HAP-1 (cell line): ENCODE measurements at regions not wholly inside any gene's neighbourhood (a gene's known extent, or its start where the extent isn't known, plus 50 kb on each side); places are given as distances from the start of the nearest gene placed in this dataset.
A peak's percentile ranks its signal among the peaks of the same experiment; 100 is the strongest.

Experiments
- DNase-seq, 2 experiments: peaks; one replicate each; pipeline ENCODE4 v3.0.0-alpha.2; 2016 to 2020; ENCODE audit warnings: low spot score in 2 of 2
- H3K27me3 ChIP-seq: fragments of 250-450 bp; sonication (Bioruptor Pico); 2 replicates; pipeline ENCODE4 v1.5.1; 2020; ENCODE audit warnings: low read depth, mild to moderate bottlenecking, moderate library complexity
- H3K36me3 ChIP-seq: fragments of 250-450 bp; sonication (Bioruptor Pico); replicated peaks from 2 replicates; pipeline ENCODE4 v1.5.1; 2020; ENCODE audit warnings: mild to moderate bottlenecking
- H3K4me1 ChIP-seq: fragments of 250-450 bp; sonication (Bioruptor Pico); 2 replicates; pipeline ENCODE4 v1.5.1; 2020; ENCODE audit warnings: mild to moderate bottlenecking
- H3K4me3 ChIP-seq: fragments of 250-450 bp; sonication (Bioruptor Pico); 2 replicates; pipeline ENCODE4 v1.5.1; 2020; ENCODE audit warnings: mild to moderate bottlenecking, moderate library complexity
- H3K9me3 ChIP-seq: fragments of 250-450 bp; sonication (Bioruptor Pico); 2 replicates; pipeline ENCODE4 v1.5.1; 2020; ENCODE audit warnings: mild to moderate bottlenecking, moderate library complexity
- in situ Hi-C: fragments of 300-500 bp; cut with MboI; formaldehyde crosslinking; loops from 3 replicates; pipeline ENCODE4 v1.14.3; 2020; ENCODE audit warnings: low sequenced_read_pairs, inconsistent platforms, mixed read lengths

GRCh38 chr10:124305131-124305530 lies 113.6 kb downstream of the OAT start:
- Histone ChIP-seq H3K27me3 (no peaks in the 10 kb centered on the region), H3K9me3 (no peaks in the 10 kb centered on the region), H3K4me1 (no peaks in the 10 kb centered on the region), H3K4me3 (no peak overlapping the region), H3K36me3 (no peaks in the 10 kb centered on the region)
- in situ Hi-C loops = no loop called here
- no peak for DNase-seq

- Histone ChIP-seq H3K36me3 (no peaks in the 10 kb centered on the region), H3K4me1 (no peaks in the 10 kb centered on the region), H3K4me3 (no peak overlapping the region), H3K9me3 (no peaks in the 10 kb centered on the region), H3K27me3 (no peaks in the 10 kb centered on the region)
- in situ Hi-C loops = no loop called here
- DNase-seq = no peak
These were observed 114.9 kb downstream of the OAT start for GRCh38 chr10:124303662-124304418.

- Histone ChIP-seq H3K36me3 (no peaks in the 10 kb centered on the region), H3K4me3 (no peak overlapping the region), H3K9me3 (no peaks in the 10 kb centered on the region), H3K27me3 (no peaks in the 10 kb centered on the region), H3K4me1 (no peaks in the 10 kb centered on the region)
- in situ Hi-C loops = no loop called here
- DNase-seq = no peak
These were observed 115.7 kb downstream of the OAT start for GRCh38 chr10:124302951-124303505.

- Histone ChIP-seq H3K36me3 (no peaks in the 10 kb centered on the region), H3K27me3 (no peaks in the 10 kb centered on the region), H3K4me3 (no peak overlapping the region), H3K9me3 (no peaks in the 10 kb centered on the region), H3K4me1 (no peaks in the 10 kb centered on the region)
- no peak for DNase-seq
- in situ Hi-C loops = no loop called here
These were observed 117.0 kb downstream of the OAT start for GRCh38 chr10:124301736-124302135.

- no peaks in the 10 kb centered on the region for H3K9me3 ChIP-seq
- in situ Hi-C loops = no loop called here
- no peaks in the 10 kb centered on the region for H3K27me3 ChIP-seq
- no peaks in the 10 kb centered on the region for H3K4me1 ChIP-seq
- DNase-seq = no peak
- no peak overlapping the region for H3K4me3 ChIP-seq
- no peaks in the 10 kb centered on the region for H3K36me3 ChIP-seq
These were observed 118.0 kb downstream of the OAT start for GRCh38 chr10:124300735-124301134.

- no peaks in the 10 kb centered on the region for H3K27me3 ChIP-seq
- no peaks in the 10 kb centered on the region for H3K4me1 ChIP-seq
- no peaks in the 10 kb centered on the region for H3K9me3 ChIP-seq
- DNase-seq = no peak
- H3K36me3 ChIP-seq = no peaks in the 10 kb centered on the region
- no peak overlapping the region for H3K4me3 ChIP-seq
- in situ Hi-C loops = no loop called here
These were observed 118.5 kb downstream of the OAT start for GRCh38 chr10:124300224-124300623.

- in situ Hi-C loops = no loop called here
- no peaks in the 10 kb centered on the region for H3K27me3 ChIP-seq
- no peaks in the 10 kb centered on the region for H3K4me1 ChIP-seq
- H3K36me3 ChIP-seq = no peaks in the 10 kb centered on the region
- no peaks in the 10 kb centered on the region for H3K9me3 ChIP-seq
- H3K4me3 ChIP-seq = no peak overlapping the region
- DNase-seq = no peak
These were observed 119.0 kb downstream of the OAT start for GRCh38 chr10:124299696-124300095.

GRCh38 chr10:124298891-124299290 lies 119.8 kb downstream of the OAT start:
- Histone ChIP-seq H3K4me3 (no peak overlapping the region), H3K9me3 (no peaks in the 10 kb centered on the region), H3K36me3 (no peaks in the 10 kb centered on the region), H3K4me1 (no peaks in the 10 kb centered on the region), H3K27me3 (no peaks in the 10 kb centered on the region)
- in situ Hi-C loops = no loop called here
- no peak for DNase-seq

GRCh38 chr10:124296813-124297788 lies 121.6 kb downstream of the OAT start:
- no peaks in the 10 kb centered on the region for H3K9me3 ChIP-seq
- H3K4me1 ChIP-seq = no peaks in the 10 kb centered on the region
- H3K36me3 ChIP-seq = no peaks in the 10 kb centered on the region
- H3K4me3 ChIP-seq = no peak overlapping the region
- in situ Hi-C loops = no loop called here
- H3K27me3 ChIP-seq = no peaks in the 10 kb centered on the region
- peak in 1 of 2 experiments; percentile 4 for DNase-seq

- Histone ChIP-seq H3K27me3 (no peaks in the 10 kb centered on the region), H3K4me3 (no peak overlapping the region), H3K36me3 (no peaks in the 10 kb centered on the region), H3K9me3 (no peaks in the 10 kb centered on the region), H3K4me1 (no peaks in the 10 kb centered on the region)
- no peak for DNase-seq
- in situ Hi-C loops = no loop called here
These were observed 122.5 kb downstream of the OAT start for GRCh38 chr10:124296121-124296812.

GRCh38 chr10:124294811-124295770 lies 123.6 kb downstream of the OAT start:
- Histone ChIP-seq H3K9me3 (no peaks in the 10 kb centered on the region), H3K4me1 (no peaks in the 10 kb centered on the region), H3K36me3 (no peaks in the 10 kb centered on the region), H3K27me3 (no peaks in the 10 kb centered on the region), H3K4me3 (no peak overlapping the region)
- in situ Hi-C loops = no loop called here
- DNase-seq = peak in 1 of 2 experiments; percentile 1

- DNase-seq = no peak
- no peaks in the 10 kb centered on the region for H3K36me3 ChIP-seq
- in situ Hi-C loops = no loop called here
- no peaks in the 10 kb centered on the region for H3K27me3 ChIP-seq
- H3K4me1 ChIP-seq = no peaks in the 10 kb centered on the region
- no peak overlapping the region for H3K4me3 ChIP-seq
- no peaks in the 10 kb centered on the region for H3K9me3 ChIP-seq
These were observed 124.9 kb downstream of the OAT start for GRCh38 chr10:124293616-124294449.
